GM18507 (cell line): ENCODE measurements at regions not wholly inside any gene's neighbourhood (a gene's known extent, or its start where the extent isn't known, plus 50 kb on each side); places are given as distances from the start of the nearest gene placed in this dataset.

Experiments
- DNase-seq: peaks from one replicate; pipeline ENCODE4 v3.0.0; 2011; ENCODE audit warnings: low read depth; ENCODE audit not compliant: insufficient read length; ENCODE audit errors: extremely low spot score
- FAIRE-seq: peaks from 2 replicates; lab custom pipeline; 2011; peaks lifted over from hg19 to GRCh38; lab: Jason Lieb, UNC

DNA sequence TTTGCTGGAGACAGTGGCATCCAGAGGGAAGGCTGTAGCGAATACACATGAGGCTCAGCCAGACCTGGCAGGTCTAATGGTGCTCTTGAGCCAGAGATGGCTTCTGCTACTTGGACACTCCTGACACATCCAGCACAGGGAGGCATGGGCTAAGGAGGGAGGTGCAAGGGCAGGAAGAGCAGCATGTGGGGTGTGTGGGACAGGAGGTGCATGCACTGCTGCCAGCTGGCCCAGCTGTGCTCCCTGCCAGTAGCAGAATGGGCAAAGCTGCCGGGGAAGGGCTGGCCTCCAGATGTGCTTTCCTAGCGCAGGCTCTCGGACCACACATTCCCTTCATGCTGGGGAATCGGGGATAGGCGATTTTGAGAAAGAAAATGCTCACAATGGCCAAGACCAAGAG lies 309.2 kb downstream of the CDC5L start:
- DNase-seq (no peak), FAIRE-seq (no peak)

GRCh38 chr6:44697327-44697726 lies 309.8 kb downstream of the CDC5L start:
- FAIRE-seq (no peak), DNase-seq (no peak)

GRCh38 chr6:44698602-44699001 lies 311.1 kb downstream of the CDC5L start:
- FAIRE-seq (no peak), DNase-seq (no peak)

DNA sequence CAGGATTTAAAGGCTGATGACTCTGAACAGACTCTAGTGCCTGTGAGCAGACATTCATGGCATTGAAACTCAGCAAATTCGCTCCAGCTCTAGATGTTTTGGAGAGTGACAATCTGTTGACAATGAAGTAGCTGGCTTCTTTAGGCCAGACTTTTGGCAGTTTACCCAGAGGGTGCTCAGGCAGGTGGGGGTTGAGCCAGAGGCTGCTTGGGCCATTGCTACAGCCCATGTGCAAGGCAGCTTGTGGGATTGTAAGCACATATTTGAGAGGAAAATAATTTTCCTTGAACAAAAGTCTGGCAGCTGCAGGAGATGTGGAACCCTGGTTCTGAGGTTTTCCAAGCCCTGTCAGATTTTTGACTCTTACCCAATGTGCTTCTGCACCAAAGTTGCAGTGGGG lies 311.6 kb downstream of the CDC5L start:
- no peak for FAIRE-seq
- no peak for DNase-seq

DNA sequence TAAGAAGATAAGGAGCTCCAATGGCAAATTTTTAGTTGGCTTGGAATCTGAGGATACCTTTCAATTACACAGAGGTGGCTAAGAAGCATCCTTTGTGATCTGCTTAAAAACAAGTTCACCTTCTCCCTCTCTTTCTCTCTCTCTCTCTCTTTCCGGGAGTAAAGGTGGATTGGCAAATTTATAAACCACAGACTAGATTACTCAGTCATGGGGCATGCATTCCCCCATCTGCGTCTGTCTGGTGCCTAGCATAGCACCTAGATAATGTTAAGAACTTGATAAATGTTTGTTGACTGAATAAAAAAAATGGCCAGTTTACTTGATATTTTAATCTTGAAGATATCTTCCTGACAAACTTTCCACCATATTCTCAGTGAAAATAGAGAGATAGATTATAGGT lies 312.3 kb downstream of the CDC5L start:
- FAIRE-seq (no peak), DNase-seq (no peak)

DNA sequence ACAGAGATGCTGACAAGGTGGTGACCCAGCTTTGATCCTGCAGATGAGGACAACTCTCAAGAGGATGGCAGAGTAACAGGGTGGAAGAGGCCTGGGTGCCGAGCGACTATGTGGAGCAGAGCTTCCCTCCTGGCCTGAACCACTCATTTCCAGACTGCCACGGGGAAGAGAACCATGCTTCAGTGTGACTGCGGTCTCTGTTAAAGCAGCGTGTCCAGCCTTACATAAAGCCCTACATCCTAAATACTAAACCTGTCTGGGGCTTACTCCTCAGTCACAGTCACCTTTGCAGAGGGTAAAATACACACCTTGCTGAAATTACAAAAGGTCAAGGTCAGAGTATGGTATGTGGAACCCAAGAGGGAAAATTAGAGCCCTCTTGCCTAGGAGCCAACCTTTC lies 312.9 kb downstream of the CDC5L start:
- FAIRE-seq (no peak), DNase-seq (no peak)

DNA sequence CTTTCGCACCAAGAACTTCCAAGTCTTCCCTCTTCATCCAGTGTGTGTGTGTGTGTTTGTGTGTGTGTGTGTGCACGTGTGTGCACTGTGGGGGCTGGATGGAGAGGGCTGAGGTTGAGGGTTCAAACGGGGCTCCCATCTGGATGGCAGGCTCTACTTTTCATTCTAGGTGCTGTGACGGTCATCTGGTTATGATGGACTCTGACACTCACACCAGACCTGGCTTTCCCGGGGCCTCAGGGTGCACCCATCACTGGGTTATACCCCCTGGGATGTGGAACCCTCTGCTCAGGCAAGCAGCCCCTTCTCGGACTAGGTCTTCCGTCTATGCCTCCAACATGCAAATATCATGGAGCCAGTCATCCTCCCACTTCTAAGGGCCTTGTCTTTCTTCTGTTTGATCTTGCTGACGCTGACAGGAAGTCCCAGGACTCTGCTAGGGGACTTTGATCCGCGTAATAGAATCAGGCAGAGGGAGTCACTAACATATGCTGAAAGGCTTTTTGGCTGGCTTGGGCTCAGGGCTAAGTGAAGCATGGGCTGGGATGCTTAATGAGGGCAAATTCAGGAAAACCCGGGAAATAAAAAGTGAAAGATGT lies 313.6 kb downstream of the CDC5L start:
- DNase-seq (no peak), FAIRE-seq (no peak)

- DNase-seq, result no peak
Measured at GRCh38 chr6:44701637-44702101, 314.2 kb downstream of the CDC5L start.

DNA sequence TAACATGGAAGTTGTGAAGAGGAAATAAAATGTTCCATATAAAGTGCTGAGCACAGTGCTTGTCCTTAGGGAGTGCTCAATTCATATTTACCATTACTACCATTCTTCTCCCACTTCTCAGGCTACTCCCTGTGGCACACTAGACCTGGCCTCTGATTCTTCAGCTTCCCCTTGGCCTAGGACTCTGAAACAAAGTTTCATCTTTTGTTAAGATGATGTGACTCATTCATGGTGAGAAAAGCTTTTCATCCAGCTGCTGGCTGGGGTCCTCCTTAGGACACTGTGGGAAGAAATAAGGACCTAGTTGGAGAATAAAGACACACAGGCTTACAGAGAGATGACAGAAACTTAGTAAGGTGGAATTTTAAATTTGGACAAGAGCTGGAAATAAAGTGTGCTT lies 314.8 kb downstream of the CDC5L start:
- DNase-seq (no peak), FAIRE-seq (no peak)

More at GRCh38 chr6:44701637-44702101, 314.2 kb downstream of the CDC5L start:
- no peak for FAIRE-seq

DNA sequence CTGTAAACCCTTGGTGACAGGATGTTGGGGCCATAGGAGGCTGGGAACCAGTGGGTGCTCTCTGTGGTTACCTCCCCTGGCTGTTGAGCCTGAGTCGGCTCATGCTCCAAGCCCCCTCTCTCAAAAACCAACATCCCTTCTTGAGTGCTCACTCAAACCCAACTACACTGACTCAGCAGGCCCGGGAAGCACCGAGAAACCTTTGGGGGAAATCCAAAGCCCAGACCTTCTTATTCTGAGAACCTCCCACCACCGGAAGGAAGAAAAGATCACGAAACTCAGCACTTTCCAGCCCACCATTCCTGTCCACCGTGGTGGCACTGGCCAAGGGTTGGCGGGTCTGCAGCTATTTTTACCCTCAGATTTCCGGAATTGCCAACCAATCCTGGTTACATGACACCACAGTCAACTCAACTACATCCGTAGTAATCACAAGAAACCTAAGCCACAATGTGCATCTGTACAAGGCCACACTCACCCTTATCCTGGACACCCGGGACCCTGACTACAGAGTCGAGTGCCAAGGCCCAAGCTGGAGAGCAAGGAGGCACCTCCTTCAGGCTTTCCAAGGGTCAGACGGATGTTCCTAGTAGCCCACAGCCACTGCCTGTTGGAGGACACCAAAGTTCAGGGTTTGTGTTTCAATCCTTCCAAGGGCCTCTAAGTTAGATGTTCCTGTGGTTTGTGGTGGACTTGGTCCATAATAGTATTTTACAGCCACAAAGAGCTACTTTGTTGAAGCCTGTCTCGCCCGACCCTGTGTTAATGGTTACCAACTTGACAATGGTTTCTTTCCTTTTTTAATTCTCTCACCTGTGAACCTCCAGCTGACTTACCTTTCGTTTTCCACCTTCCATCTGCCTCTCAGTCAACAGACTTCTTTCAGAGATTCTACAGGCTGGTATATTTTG lies 317.0 kb downstream of the CDC5L start:
- peak; percentile 72 for FAIRE-seq
- DNase-seq, result peak; percentile 11

DNA sequence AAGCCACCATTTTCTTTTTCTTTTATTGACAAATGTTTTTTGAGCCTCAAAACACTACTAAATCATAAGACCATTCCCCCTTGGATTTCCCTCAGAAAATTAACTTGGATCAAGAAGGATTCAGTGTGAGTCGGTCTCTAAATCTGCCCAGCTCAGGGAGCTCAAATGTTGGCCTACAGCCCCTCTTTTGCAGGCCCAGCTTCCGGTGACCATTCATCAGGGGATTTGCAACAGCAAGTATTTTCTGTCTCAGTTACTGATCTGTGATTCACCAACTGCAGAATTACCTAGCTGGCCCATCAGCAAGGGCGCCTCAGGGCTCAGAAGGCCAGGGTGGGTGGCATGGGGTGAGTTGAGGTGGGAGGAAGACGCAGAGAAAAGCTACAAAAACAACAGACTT lies 318.1 kb downstream of the CDC5L start:
- no peak for FAIRE-seq
- DNase-seq, result no peak

DNA sequence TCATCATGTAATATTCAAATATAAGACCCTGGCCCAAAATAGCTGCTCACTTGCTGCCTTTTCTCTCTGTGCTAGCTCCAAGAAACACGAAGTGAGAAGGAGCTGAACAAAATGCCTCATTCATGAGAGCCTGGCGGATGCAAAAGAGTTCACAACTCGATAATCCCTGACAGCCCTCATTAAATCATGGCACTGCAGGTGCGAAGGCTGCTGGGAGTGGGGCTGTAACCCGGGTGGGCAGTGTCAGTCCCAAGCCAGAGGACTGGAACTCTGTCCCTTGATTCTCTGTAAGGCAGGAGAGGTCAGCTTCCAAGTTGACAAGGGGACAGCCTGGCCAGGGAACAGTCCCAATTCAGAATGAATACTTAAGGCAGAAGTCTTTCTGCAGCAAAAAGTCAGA lies 318.5 kb downstream of the CDC5L start:
- DNase-seq (no peak), FAIRE-seq (no peak)

GRCh38 chr6:44708208-44708607 lies 320.7 kb downstream of the CDC5L start:
- FAIRE-seq (no peak), DNase-seq (no peak)

DNA sequence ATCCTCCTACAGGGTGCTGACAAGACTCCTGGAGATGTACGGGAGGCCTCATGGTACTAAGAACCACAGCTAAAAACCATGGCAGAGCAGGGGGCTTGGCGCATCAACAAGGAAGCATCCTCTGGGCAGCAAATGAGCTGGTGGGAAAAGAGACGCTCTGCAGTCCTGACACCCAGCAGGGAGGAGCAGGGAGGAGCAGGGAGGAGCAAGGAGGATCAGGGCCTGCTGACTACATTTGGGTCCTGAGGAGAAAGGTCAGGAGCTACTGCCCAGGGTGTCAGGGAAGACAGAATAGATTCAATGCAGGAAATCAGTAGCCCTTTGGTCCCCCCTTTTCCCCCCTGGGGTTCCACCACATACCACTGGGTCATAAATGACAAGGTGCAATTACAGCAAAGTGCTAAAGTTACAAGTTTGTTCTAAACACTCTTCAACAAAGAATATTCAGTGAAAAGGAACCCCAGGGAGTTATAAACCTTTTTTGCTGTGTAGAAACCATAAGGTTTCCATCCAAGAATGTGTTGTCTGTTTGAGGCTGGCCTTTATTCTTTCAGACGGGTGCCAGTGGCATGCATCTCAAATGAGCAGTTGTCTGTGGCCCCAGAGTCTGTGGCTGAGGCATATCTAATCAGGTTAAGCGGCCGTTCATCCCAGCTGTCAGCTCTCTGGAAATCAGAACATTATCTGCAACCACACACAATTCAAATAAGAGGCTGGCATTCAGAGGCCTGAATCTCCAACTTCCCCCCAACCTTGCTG lies 325.0 kb downstream of the CDC5L start:
- no peak for DNase-seq
- FAIRE-seq, result no peak

GRCh38 chr6:44715188-44715587 lies 327.7 kb downstream of the CDC5L start:
- no peak for FAIRE-seq

DNA sequence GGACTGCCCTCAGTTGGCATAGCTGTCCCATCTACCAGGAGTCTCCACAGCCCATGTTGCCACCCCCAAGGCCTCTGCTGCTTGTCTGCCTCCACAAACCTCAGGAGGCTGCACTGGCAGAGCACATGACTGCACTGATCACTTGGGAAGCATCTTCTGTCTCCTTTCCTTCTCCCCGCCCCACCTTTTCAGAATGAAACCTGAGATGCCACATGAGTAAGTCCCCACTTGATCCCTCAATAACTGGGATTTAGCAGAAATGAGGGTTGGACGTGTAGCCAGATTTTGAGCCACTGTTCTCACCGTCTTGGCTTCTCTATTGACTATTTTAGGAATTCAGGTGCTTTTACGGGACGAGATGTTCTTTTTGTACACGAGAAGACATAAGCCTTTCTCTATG lies 328.4 kb downstream of the CDC5L start:
- DNase-seq (no peak), FAIRE-seq (no peak)

More at GRCh38 chr6:44715188-44715587, 327.7 kb downstream of the CDC5L start:
- no peak for DNase-seq

GRCh38 chr6:44717431-44717830 lies 329.9 kb downstream of the CDC5L start:
- DNase-seq, result no peak
- FAIRE-seq, result no peak

DNA sequence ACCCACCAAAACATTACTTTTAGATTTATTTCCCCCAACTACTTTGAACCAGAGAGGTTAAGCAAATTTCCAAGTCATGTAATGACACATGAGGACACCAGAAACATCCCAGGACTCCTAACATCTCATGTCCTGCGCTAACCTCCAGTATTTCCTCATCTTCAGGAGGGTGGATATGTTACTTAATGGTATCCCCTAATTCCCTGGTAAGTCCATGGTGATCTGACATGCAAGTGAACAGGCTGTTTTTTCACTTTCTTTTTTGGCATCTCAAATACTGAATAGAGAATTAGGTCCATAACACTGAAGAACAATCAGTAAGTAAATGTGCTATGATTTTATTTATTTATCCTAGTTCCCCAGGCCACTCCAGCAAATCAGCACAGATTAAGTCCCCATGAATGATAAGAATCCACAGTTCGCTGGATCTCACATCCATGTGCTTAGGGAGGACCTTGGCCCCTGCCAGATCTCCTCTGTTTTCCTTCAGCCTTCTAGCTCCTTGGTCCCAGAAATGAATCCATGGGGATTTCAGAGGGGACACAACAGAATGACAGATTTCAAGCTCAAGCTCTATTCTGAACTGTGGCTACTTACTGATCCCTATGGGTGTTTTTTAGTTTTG lies 334.6 kb downstream of the CDC5L start:
- DNase-seq (no peak), FAIRE-seq (no peak)

- no peak for DNase-seq
- no peak for FAIRE-seq
Measured at GRCh38 chr6:44722736-44723135, 335.2 kb downstream of the CDC5L start.
